GM23338 (cell line): ENCODE measurements at regions not wholly inside any gene's neighbourhood (a gene's known extent, or its start where the extent isn't known, plus 50 kb on each side); places are given as distances from the start of the nearest gene placed in this dataset.

Experiments used
- ATAC-seq: fragments of 200-7000 bp; cut with Tn5 transposase; 3 replicates; pipeline ENCODE4 v1.9.1; 2020
- DNase-seq: peaks from one replicate; pipeline ENCODE4 v3.0.0-alpha.2; 2015; ENCODE audit warnings: low spot score
- H2AFZ ChIP-seq: fragments of 200-600 bp; sonication (generic); 2 replicates; pipeline ENCODE4 v1.8.0; 2016; ENCODE audit warnings: antibody characterized with exemption, mild to moderate bottlenecking, moderate library complexity
- H3F3A ChIP-seq: fragments of 200-600 bp; sonication (generic); replicated peaks from 2 replicates; pipeline ENCODE4 v1.8.0; 2017; ENCODE audit warnings: antibody characterized with exemption, mixed run types, low read depth
- H3K27ac ChIP-seq: fragments of 200-600 bp; sonication (generic); 2 replicates; pipeline ENCODE4 v1.6.1; 2016; ENCODE audit warnings: low read depth
- H3K27me3 ChIP-seq: fragments of 200-600 bp; sonication (generic); 2 replicates; pipeline ENCODE4 v1.8.0; 2016; ENCODE audit warnings: mild to moderate bottlenecking, mixed run types, moderate library complexity; ENCODE audit not compliant: insufficient read depth
- H3K36me3 ChIP-seq: fragments of 200-600 bp; sonication (generic); 2 replicates; pipeline ENCODE4 v1.8.0; 2016; ENCODE audit warnings: mild to moderate bottlenecking; ENCODE audit not compliant: insufficient read depth
- H3K4me1 ChIP-seq: fragments of 200-600 bp; sonication (generic); 2 replicates; pipeline ENCODE4 v1.8.0; 2016; ENCODE audit warnings: mild to moderate bottlenecking, moderate library complexity; ENCODE audit not compliant: insufficient read depth
- H3K4me2 ChIP-seq: fragments of 200-600 bp; sonication (generic); 2 replicates; pipeline ENCODE4 v1.7.1; 2017; ENCODE audit warnings: mixed run types
- H3K4me3 ChIP-seq: fragments of 200-600 bp; sonication (generic); 2 replicates; pipeline ENCODE4 v1.6.1; 2016; ENCODE audit warnings: mixed run types
- H3K79me2 ChIP-seq: fragments of 200-600 bp; sonication (generic); replicated peaks from 2 replicates; pipeline ENCODE4 v1.8.0; 2017; ENCODE audit warnings: mild to moderate bottlenecking; ENCODE audit not compliant: insufficient read depth
- H3K9me2 ChIP-seq: fragments of 200-600 bp; sonication (generic); 2 replicates; pipeline ENCODE4 v1.8.0; 2017; ENCODE audit not compliant: insufficient read depth
- H4K20me1 ChIP-seq: fragments of 200-600 bp; sonication (generic); replicated peaks from 2 replicates; pipeline ENCODE4 v1.8.0; 2017; ENCODE audit warnings: mild to moderate bottlenecking; ENCODE audit not compliant: insufficient read depth
- H3K27ac Mint-ChIP-seq: 2 replicates; pipeline ENCODE4 v1.8.0; 2020; ENCODE audit warnings: inconsistent platforms, mild to moderate bottlenecking, moderate library complexity, mixed read lengths
- H3K27me3 Mint-ChIP-seq: 3 replicates; pipeline ENCODE4 v1.8.0; 2022; ENCODE audit warnings: low read depth, mild to moderate bottlenecking, moderate library complexity, mixed read lengths, inconsistent platforms; ENCODE audit not compliant: insufficient read depth, poor library complexity
- H3K36me3 Mint-ChIP-seq: 3 replicates; pipeline ENCODE4 v1.8.0; 2021; ENCODE audit warnings: low read depth, mild to moderate bottlenecking, inconsistent platforms, moderate library complexity, mixed read lengths
- H3K4me1 Mint-ChIP-seq: 3 replicates; pipeline ENCODE4 v1.8.0; 2020; ENCODE audit warnings: mild to moderate bottlenecking, inconsistent platforms, mixed read lengths
- H3K4me3 Mint-ChIP-seq: 3 replicates; pipeline ENCODE4 v1.8.0; 2021; ENCODE audit warnings: moderate library complexity, mild to moderate bottlenecking, inconsistent platforms, mixed read lengths
- H3K9me3 Mint-ChIP-seq: 3 replicates; pipeline ENCODE4 v1.8.0; 2020; ENCODE audit warnings: moderate library complexity, mild to moderate bottlenecking, inconsistent platforms, mixed read lengths
- EZH2 ChIP-seq: fragments of 200-600 bp; sonication (generic); IDR thresholded peaks from one replicate; pipeline ENCODE4 v1.8.0; 2017; ENCODE audit warnings: antibody characterized with exemption, mild to moderate bottlenecking, low read depth; ENCODE audit not compliant: unreplicated experiment
- NANOG ChIP-seq: IDR thresholded peaks from 2 replicates; pipeline ENCODE4 v1.6.1; 2016; ENCODE audit warnings: antibody characterized with exemption, borderline replicate concordance
- POLR2AphosphoS5 ChIP-seq: IDR thresholded peaks from 2 replicates; pipeline ENCODE4 v1.6.1; 2016; ENCODE audit warnings: antibody characterized with exemption, low read depth
- ZNF331 ChIP-seq: fragments of 250-450 bp; sonication (Bioruptor Pico); IDR thresholded peaks from 2 replicates; pipeline ENCODE4 v1.5.0; 2020; ENCODE audit warnings: low read depth, mild to moderate bottlenecking, moderate library complexity
- TF ChIP-seq, protein P1 (sequence below): IDR thresholded peaks from one replicate; pipeline ENCODE4 v1.6.1; 2018; ENCODE audit warnings: antibody characterized with exemption; ENCODE audit not compliant: unreplicated experiment
- TF ChIP-seq, protein P2 (sequence below): IDR thresholded peaks from 2 replicates; pipeline ENCODE4 v1.6.1; 2016; ENCODE audit warnings: antibody characterized with exemption
- TF ChIP-seq, protein P3 (sequence below), 2 experiments: fragments of 200-600 bp in 1 of 2; sonication (generic) in 1 of 2; conservative IDR thresholded peaks; 2 replicates each; pipeline versions ENCODE4 v1.5.1 to v1.6.1; 2016 to 2017; ENCODE audit warnings: antibody characterized with exemption in 2 of 2, low read depth in 2 of 2, mild to moderate bottlenecking in 2 of 2, moderate library complexity in 1 of 2

DNA sequence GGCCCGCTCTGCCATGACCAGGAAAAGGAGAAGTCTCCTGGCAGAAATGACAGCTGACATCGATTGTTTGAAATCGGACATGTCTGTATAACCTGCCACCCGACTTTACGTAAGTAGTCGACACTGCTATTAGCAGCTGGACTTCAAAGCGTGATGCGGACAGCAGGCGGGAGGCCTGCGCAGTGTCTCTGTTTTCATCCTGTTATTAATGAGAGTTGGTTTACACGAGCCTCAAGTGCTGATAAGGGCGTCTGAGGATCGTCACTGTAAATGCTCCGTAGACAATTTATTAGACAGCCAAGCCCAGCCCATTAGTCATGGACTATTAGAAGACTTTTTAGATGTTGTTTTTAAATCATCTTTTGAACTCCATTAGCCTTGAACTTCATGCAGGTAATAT lies 328.3 kb downstream of the FOXL1 start (continued):
- TF ChIP-seq, protein P1, sequence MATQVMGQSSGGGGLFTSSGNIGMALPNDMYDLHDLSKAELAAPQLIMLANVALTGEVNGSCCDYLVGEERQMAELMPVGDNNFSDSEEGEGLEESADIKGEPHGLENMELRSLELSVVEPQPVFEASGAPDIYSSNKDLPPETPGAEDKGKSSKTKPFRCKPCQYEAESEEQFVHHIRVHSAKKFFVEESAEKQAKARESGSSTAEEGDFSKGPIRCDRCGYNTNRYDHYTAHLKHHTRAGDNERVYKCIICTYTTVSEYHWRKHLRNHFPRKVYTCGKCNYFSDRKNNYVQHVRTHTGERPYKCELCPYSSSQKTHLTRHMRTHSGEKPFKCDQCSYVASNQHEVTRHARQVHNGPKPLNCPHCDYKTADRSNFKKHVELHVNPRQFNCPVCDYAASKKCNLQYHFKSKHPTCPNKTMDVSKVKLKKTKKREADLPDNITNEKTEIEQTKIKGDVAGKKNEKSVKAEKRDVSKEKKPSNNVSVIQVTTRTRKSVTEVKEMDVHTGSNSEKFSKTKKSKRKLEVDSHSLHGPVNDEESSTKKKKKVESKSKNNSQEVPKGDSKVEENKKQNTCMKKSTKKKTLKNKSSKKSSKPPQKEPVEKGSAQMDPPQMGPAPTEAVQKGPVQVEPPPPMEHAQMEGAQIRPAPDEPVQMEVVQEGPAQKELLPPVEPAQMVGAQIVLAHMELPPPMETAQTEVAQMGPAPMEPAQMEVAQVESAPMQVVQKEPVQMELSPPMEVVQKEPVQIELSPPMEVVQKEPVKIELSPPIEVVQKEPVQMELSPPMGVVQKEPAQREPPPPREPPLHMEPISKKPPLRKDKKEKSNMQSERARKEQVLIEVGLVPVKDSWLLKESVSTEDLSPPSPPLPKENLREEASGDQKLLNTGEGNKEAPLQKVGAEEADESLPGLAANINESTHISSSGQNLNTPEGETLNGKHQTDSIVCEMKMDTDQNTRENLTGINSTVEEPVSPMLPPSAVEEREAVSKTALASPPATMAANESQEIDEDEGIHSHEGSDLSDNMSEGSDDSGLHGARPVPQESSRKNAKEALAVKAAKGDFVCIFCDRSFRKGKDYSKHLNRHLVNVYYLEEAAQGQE: no peak
- TF ChIP-seq, protein P2, sequence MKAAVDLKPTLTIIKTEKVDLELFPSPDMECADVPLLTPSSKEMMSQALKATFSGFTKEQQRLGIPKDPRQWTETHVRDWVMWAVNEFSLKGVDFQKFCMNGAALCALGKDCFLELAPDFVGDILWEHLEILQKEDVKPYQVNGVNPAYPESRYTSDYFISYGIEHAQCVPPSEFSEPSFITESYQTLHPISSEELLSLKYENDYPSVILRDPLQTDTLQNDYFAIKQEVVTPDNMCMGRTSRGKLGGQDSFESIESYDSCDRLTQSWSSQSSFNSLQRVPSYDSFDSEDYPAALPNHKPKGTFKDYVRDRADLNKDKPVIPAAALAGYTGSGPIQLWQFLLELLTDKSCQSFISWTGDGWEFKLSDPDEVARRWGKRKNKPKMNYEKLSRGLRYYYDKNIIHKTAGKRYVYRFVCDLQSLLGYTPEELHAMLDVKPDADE: no peak
- TF ChIP-seq EZH2: no peak
- no peak for TF ChIP-seq ZNF331
- TF ChIP-seq, protein P3, sequence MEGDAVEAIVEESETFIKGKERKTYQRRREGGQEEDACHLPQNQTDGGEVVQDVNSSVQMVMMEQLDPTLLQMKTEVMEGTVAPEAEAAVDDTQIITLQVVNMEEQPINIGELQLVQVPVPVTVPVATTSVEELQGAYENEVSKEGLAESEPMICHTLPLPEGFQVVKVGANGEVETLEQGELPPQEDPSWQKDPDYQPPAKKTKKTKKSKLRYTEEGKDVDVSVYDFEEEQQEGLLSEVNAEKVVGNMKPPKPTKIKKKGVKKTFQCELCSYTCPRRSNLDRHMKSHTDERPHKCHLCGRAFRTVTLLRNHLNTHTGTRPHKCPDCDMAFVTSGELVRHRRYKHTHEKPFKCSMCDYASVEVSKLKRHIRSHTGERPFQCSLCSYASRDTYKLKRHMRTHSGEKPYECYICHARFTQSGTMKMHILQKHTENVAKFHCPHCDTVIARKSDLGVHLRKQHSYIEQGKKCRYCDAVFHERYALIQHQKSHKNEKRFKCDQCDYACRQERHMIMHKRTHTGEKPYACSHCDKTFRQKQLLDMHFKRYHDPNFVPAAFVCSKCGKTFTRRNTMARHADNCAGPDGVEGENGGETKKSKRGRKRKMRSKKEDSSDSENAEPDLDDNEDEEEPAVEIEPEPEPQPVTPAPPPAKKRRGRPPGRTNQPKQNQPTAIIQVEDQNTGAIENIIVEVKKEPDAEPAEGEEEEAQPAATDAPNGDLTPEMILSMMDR (conservative IDR thresholded peaks at IDR 0.05; ENCODE audit: low read depth in 2 of 2): no peak

DNA sequence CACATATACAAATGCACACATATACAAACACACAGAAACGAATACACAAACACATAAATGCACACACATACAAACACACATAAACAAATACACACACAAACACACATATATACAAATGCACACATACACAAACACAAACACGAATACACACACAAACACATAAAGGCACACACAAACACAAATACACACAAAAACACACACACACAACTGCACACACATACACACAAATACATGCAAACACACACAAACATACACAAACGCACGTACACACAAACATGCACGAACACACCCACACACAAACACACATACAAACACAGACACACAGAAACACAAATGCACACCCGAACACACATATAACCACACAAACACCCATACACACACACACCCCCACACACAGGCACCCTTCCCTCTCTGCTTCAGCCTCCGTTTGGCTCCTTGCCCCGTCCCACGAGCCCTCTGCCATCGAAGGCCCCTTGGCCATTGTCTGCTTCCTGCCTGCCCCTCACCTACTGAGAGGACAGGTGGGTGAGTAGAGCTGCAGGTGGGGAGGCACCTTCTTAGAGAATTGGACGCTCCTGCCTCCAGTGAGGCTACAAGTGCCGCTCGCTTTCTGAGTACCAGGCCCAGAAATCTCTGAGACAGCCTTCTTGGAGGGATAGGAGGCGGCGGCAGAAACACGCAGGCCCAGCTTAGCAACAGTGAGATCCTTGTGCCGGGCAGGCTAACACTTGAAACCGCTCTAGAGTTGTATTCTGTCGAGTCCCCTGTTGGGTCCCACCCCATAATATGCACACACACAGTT lies 331.2 kb downstream of the FOXL1 start:
- H3K27me3 ChIP-seq: no peaks in the 10 kb centered on the region
- Mint-ChIP-seq H3K27me3 (no peaks in the 10 kb centered on the region), H3K9me3 (no peaks in the 10 kb centered on the region; the same call in 2 of the 3 replicates), H3K27ac (no peak overlapping the region), H3K4me3 (no peak overlapping the region), H3K4me1 (peaks cover 3% of the 10 kb centered on the region; the same call in 1 of the 3 replicates), H3K36me3 (no peaks in the 10 kb centered on the region)
- no peaks in the 10 kb centered on the region for H3K79me2 ChIP-seq
- H3K9me2 ChIP-seq: no peaks in the 10 kb centered on the region
- peak overlapping the region; percentile 43; the same call in 1 of the 2 replicates for H2AFZ ChIP-seq
- H4K20me1 ChIP-seq: no peaks in the 10 kb centered on the region
- no peak overlapping the region for H3K27ac ChIP-seq
- no peaks in the 10 kb centered on the region for H3K4me1 ChIP-seq
- TF ChIP-seq NANOG: no peak
- no peak for TF ChIP-seq ZNF331
- TF ChIP-seq POLR2AphosphoS5: no peak
- H3K36me3 ChIP-seq: no peaks in the 10 kb centered on the region
- DNase-seq (no peak), ATAC-seq (no peak)
- no peak overlapping the region for H3K4me3 ChIP-seq
- no peaks in the 10 kb centered on the region for H3F3A ChIP-seq
- no peak overlapping the region for H3K4me2 ChIP-seq
